ENCODE measurements at regions not wholly inside any gene's neighbourhood (a gene's known extent, or its start where the extent isn't known, plus 50 kb on each side); places are given as distances from the start of the nearest gene placed in this dataset.

DNA sequence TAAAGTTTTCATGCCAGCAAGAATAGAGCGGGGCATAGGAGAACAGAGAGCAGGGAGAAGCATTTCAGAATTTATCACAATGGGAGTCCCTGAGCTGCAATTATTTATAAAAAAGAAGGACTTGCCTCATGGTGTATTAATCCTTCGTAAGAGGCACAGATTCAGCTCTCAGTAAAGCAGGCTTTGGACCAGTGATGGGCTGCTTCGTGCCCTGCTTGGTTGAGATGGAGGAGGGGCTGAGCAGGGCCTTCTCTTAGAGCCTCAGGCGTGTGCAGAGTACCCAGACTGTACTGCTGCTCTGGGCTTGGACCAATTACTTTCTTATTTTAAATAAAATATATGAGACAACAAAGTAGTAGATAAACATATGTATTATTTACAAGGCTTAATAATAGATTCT lies 265.7 kb upstream of the SLC10A2 start:
- H3K9me3 ChIP-seq (ENCODE audit: insufficient read depth, low read length, severe bottlenecking) = no peaks in the 10 kb centered on the region
- H3K4me1 ChIP-seq (ENCODE audit: insufficient read depth, low read length) = no peaks in the 10 kb centered on the region
- no peak overlapping the region for H3K4me2 ChIP-seq (ENCODE audit: insufficient read depth, low read length)
- H3K36me3 ChIP-seq (ENCODE audit: insufficient read depth, low read length) = no peaks in the 10 kb centered on the region
- no peak overlapping the region for H3K27ac ChIP-seq (ENCODE audit: low read length)
- TF ChIP-seq, protein P1, sequence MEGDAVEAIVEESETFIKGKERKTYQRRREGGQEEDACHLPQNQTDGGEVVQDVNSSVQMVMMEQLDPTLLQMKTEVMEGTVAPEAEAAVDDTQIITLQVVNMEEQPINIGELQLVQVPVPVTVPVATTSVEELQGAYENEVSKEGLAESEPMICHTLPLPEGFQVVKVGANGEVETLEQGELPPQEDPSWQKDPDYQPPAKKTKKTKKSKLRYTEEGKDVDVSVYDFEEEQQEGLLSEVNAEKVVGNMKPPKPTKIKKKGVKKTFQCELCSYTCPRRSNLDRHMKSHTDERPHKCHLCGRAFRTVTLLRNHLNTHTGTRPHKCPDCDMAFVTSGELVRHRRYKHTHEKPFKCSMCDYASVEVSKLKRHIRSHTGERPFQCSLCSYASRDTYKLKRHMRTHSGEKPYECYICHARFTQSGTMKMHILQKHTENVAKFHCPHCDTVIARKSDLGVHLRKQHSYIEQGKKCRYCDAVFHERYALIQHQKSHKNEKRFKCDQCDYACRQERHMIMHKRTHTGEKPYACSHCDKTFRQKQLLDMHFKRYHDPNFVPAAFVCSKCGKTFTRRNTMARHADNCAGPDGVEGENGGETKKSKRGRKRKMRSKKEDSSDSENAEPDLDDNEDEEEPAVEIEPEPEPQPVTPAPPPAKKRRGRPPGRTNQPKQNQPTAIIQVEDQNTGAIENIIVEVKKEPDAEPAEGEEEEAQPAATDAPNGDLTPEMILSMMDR (IDR thresholded peaks at IDR 0.05; ENCODE audit: borderline replicate concordance, extremely low read depth, low read length, poor library complexity, severe bottlenecking) = no peak
- no peak for TF ChIP-seq EZH2 (IDR thresholded peaks at IDR 0.05; ENCODE audit: borderline replicate concordance, low read depth, low read length, severe bottlenecking)
- no peaks in the 10 kb centered on the region for H4K20me1 ChIP-seq (ENCODE audit: insufficient read depth, low read length)
- no peaks in the 10 kb centered on the region for H3K27me3 ChIP-seq (ENCODE audit: insufficient read depth, low read length, poor library complexity)
- ATAC-seq (ENCODE audit: insufficient read depth, low read depth) (no peak), DNase-seq (no peak)
- H3K9ac ChIP-seq (ENCODE audit: low read depth, low read length) = no peak overlapping the region
- H2AFZ ChIP-seq (ENCODE audit: low read depth, low read length) = no peak overlapping the region
- no peak overlapping the region for H3K4me3 ChIP-seq (ENCODE audit: low read depth in 1 of 2, low read length in 2 of 2)
- H3K79me2 ChIP-seq (ENCODE audit: insufficient read depth, low read length) = no peaks in the 10 kb centered on the region

DNA sequence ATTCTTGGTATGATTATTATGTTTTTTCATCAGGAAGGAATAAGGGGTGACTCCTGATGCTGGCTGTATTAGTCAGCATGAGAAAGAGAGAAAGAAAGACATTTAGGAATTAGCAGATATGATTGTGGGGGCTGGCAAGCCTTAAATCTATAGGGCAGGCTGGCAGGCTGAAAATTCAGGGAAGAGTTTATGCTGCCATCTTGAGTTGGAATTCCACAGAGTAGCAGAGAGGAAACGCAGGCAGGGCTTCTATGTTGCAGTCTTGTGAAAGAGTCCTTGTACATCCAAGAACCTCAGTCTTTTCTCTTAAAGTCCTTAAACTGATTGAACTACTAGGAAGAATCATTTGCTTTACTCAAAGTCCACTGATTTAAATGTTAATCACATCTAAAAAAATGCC lies 262.7 kb upstream of the SLC10A2 start:
- Histone ChIP-seq H3K4me2 (ENCODE audit: insufficient read depth, low read length) (no peak overlapping the region), H3K36me3 (ENCODE audit: insufficient read depth, low read length) (no peaks in the 10 kb centered on the region), H3K9ac (ENCODE audit: low read depth, low read length) (no peak overlapping the region), H2AFZ (ENCODE audit: low read depth, low read length) (no peak overlapping the region), H3K9me3 (ENCODE audit: insufficient read depth, low read length, severe bottlenecking) (no peaks in the 10 kb centered on the region), H3K79me2 (ENCODE audit: insufficient read depth, low read length) (no peaks in the 10 kb centered on the region), H3K27ac (ENCODE audit: low read length) (no peak overlapping the region), H3K27me3 (ENCODE audit: insufficient read depth, low read length, poor library complexity) (no peaks in the 10 kb centered on the region), H3K4me1 (ENCODE audit: insufficient read depth, low read length) (no peaks in the 10 kb centered on the region), H4K20me1 (ENCODE audit: insufficient read depth, low read length) (no peaks in the 10 kb centered on the region), H3K4me3 (ENCODE audit: low read depth in 1 of 2, low read length in 2 of 2) (no peak overlapping the region)
- DNase-seq = no peak
- no peak for TF ChIP-seq EZH2 (IDR thresholded peaks at IDR 0.05; ENCODE audit: borderline replicate concordance, low read depth, low read length, severe bottlenecking)
- TF ChIP-seq, protein P1 (IDR thresholded peaks at IDR 0.05; ENCODE audit: borderline replicate concordance, extremely low read depth, low read length, poor library complexity, severe bottlenecking) = no peak
- ATAC-seq (ENCODE audit: insufficient read depth, low read depth) = no peak

DNA sequence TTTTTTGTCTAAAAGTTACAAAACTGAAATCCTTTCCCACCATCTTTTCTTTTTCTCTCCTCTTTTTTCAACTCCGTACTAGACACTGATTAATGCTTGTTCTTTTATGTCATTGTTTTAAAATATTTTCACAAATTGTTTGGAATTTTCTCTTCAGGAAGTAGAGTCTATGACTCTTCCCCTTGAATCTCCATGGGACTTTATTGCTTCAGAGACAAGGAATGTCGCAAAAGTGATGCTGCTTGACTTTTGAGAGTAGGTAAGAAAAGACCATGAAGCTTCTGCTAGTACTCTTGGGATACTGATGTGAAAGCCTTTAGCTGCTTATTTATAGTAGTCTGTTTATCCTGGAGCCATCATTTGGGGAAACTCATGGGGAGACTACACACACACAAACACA lies 260.1 kb upstream of the SLC10A2 start:
- H2AFZ ChIP-seq (ENCODE audit: low read depth, low read length) = no peak overlapping the region
- no peak overlapping the region for H3K4me3 ChIP-seq (ENCODE audit: low read depth in 1 of 2, low read length in 2 of 2)
- no peak overlapping the region for H3K27ac ChIP-seq (ENCODE audit: low read length)
- DNase-seq (no peak), ATAC-seq (ENCODE audit: insufficient read depth, low read depth) (no peak)
- no peak overlapping the region for H3K4me2 ChIP-seq (ENCODE audit: insufficient read depth, low read length)
- TF ChIP-seq EZH2 (IDR thresholded peaks at IDR 0.05; ENCODE audit: borderline replicate concordance, low read depth, low read length, severe bottlenecking) = no peak
- TF ChIP-seq, protein P1 (IDR thresholded peaks at IDR 0.05; ENCODE audit: borderline replicate concordance, extremely low read depth, low read length, poor library complexity, severe bottlenecking) = no peak
- no peak overlapping the region for H3K9ac ChIP-seq (ENCODE audit: low read depth, low read length)
- H3K27me3 ChIP-seq (ENCODE audit: insufficient read depth, low read length, poor library complexity) = no peaks in the 10 kb centered on the region
- H3K79me2 ChIP-seq (ENCODE audit: insufficient read depth, low read length) = no peaks in the 10 kb centered on the region
- no peaks in the 10 kb centered on the region for H3K4me1 ChIP-seq (ENCODE audit: insufficient read depth, low read length)
- no peaks in the 10 kb centered on the region for H3K9me3 ChIP-seq (ENCODE audit: insufficient read depth, low read length, severe bottlenecking)
- H4K20me1 ChIP-seq (ENCODE audit: insufficient read depth, low read length) = no peaks in the 10 kb centered on the region
- H3K36me3 ChIP-seq (ENCODE audit: insufficient read depth, low read length) = no peaks in the 10 kb centered on the region

DNA sequence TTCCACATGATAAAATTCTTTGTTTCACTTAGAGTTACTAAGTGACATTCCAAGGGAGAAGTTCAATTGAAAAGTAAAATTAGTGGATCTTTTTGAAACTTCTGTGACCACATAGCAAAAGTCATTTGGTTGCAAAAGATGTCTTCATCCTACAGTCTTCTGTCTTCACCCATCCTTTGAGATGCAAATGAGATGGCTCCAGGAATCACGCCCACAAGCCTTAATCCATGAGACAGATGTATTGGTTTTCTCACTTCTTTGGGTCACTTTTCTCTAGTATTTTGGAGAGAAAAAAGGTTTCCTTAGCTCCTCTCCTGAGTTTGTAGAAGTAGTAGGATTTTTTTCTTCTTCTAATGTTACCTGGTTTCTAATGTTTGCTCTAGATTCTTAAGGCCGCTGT lies 259.5 kb upstream of the SLC10A2 start:
- DNase-seq = no peak
- H3K36me3 ChIP-seq (ENCODE audit: insufficient read depth, low read length) = no peaks in the 10 kb centered on the region
- no peak overlapping the region for H3K4me2 ChIP-seq (ENCODE audit: insufficient read depth, low read length)
- no peak overlapping the region for H3K27ac ChIP-seq (ENCODE audit: low read length)
- H3K9ac ChIP-seq (ENCODE audit: low read depth, low read length) = no peak overlapping the region
- no peaks in the 10 kb centered on the region for H3K9me3 ChIP-seq (ENCODE audit: insufficient read depth, low read length, severe bottlenecking)
- TF ChIP-seq EZH2 (IDR thresholded peaks at IDR 0.05; ENCODE audit: borderline replicate concordance, low read depth, low read length, severe bottlenecking) = no peak
- TF ChIP-seq, protein P1 (IDR thresholded peaks at IDR 0.05; ENCODE audit: borderline replicate concordance, extremely low read depth, low read length, poor library complexity, severe bottlenecking) = no peak
- ATAC-seq (ENCODE audit: insufficient read depth, low read depth) = no peak
- H3K4me1 ChIP-seq (ENCODE audit: insufficient read depth, low read length) = no peaks in the 10 kb centered on the region
- H3K79me2 ChIP-seq (ENCODE audit: insufficient read depth, low read length) = no peaks in the 10 kb centered on the region
- no peak overlapping the region for H3K4me3 ChIP-seq (ENCODE audit: low read depth in 1 of 2, low read length in 2 of 2)
- H2AFZ ChIP-seq (ENCODE audit: low read depth, low read length) = no peak overlapping the region
- no peaks in the 10 kb centered on the region for H4K20me1 ChIP-seq (ENCODE audit: insufficient read depth, low read length)
- no peaks in the 10 kb centered on the region for H3K27me3 ChIP-seq (ENCODE audit: insufficient read depth, low read length, poor library complexity)
